SK-N-SH (cell line): ENCODE measurements at regions not wholly inside any gene's neighbourhood (a gene's known extent, or its start where the extent isn't known, plus 50 kb on each side); places are given as distances from the start of the nearest gene placed in this dataset.

Source experiments
- CTCF ChIA-PET: fragments of 300-600, 350-600 bp; formaldehyde crosslinking; extraction: SDS; loops from one replicate; lab custom pipeline; 2021; lab: Yijun Ruan, JAX
- POLR2A ChIA-PET: fragments of 350-600 bp; sonication (Branson Sonifier 250); formaldehyde crosslinking; extraction: SDS; loops from one replicate; lab custom pipeline; 2020; ENCODE audit warnings: antibody characterized with exemption, inconsistent platforms; lab: Yijun Ruan, JAX
- DNase-seq: peaks from one replicate; pipeline ENCODE4 v3.0.0; 2012
- H2AFZ ChIP-seq: fragments of 200-600 bp; sonication (generic); 2 replicates; pipeline ENCODE4 v1.8.1; 2016; ENCODE audit warnings: antibody characterized with exemption, mild to moderate bottlenecking, low read depth
- H3F3A ChIP-seq: fragments of 200-600 bp; sonication (generic); replicated peaks from 2 replicates; pipeline ENCODE3; 2016; ENCODE audit warnings: antibody characterized with exemption, mild to moderate bottlenecking; ENCODE audit not compliant: insufficient read depth
- H3K27ac ChIP-seq, 2 experiments: fragments of 200-500 bp in 1 of 2; fragments of 200-600 bp in 1 of 2; sonication (Bioruptor generic) in 1 of 2; sonication (generic), shearing (Covaris generic) in 1 of 2; 2 replicates each; pipeline versions ENCODE4 v1.5.1 to v1.6.1; 2014 to 2016; ENCODE audit warnings: low read depth in 2 of 2, inconsistent platforms in 1 of 2, low read length in 1 of 2, mild to moderate bottlenecking in 1 of 2, mixed read lengths in 1 of 2
- H3K27me3 ChIP-seq: fragments of 200-600 bp; sonication (generic), shearing (Covaris generic); 2 replicates; pipeline ENCODE4 v1.6.1; 2016; ENCODE audit warnings: mixed run types; ENCODE audit not compliant: insufficient read depth
- H3K36me3 ChIP-seq, 2 experiments: fragments of 200-500 bp in 1 of 2; fragments of 200-600 bp in 1 of 2; sonication (Bioruptor generic) in 1 of 2; sonication (generic) in 1 of 2; replicated peaks in 1 of 2; 2 replicates each; pipeline versions ENCODE3 to v1.5.1; 2014 to 2016; ENCODE audit warnings: low read length in 1 of 2, mild to moderate bottlenecking in 1 of 2; ENCODE audit not compliant: insufficient read depth in 2 of 2, control insufficient read depth in 1 of 2
- H3K4me1 ChIP-seq, 2 experiments: fragments of 200-500 bp in 1 of 2; fragments of 200-600 bp in 1 of 2; sonication (Bioruptor generic) in 1 of 2; sonication (generic), shearing (Covaris generic) in 1 of 2; 2 replicates each; pipeline versions ENCODE4 v1.5.1 to v1.6.1; 2014 to 2016; ENCODE audit warnings: low read depth in 1 of 2, low read length in 1 of 2, mixed run types in 1 of 2; ENCODE audit not compliant: insufficient read depth in 2 of 2, control insufficient read depth in 1 of 2
- H3K4me2 ChIP-seq: fragments of 200-600 bp; sonication (generic), shearing (Covaris generic); 2 replicates; pipeline ENCODE4 v1.6.1; 2017; ENCODE audit warnings: mixed run types
- H3K4me3 ChIP-seq, 2 experiments: fragments of 200-500 bp in 1 of 2; fragments of 200-600 bp in 1 of 2; sonication (Bioruptor generic) in 1 of 2; sonication (generic), shearing (Covaris generic) in 1 of 2; 2 replicates each; pipeline versions ENCODE4 v1.5.1 to v1.8.1; 2014 to 2016; ENCODE audit warnings: low read depth in 2 of 2, inconsistent platforms in 1 of 2, low read length in 1 of 2, mild to moderate bottlenecking in 1 of 2, mixed read lengths in 1 of 2, moderate library complexity in 1 of 2
- H3K79me2 ChIP-seq: fragments of 200-600 bp; sonication (generic); 2 replicates; pipeline ENCODE4 v1.8.1; 2017; ENCODE audit warnings: mild to moderate bottlenecking; ENCODE audit not compliant: insufficient read depth
- H3K9ac ChIP-seq: fragments of 200-600 bp; sonication (generic); 2 replicates; pipeline ENCODE4 v1.6.1; 2017; ENCODE audit warnings: mixed run types
- H3K9me2 ChIP-seq: fragments of 200-600 bp; sonication (generic); 2 replicates; pipeline ENCODE4 v1.6.1; 2017; ENCODE audit warnings: mixed run types
- H3K9me3 ChIP-seq: fragments of 200-600 bp; sonication (generic); 2 replicates; pipeline ENCODE4 v1.6.1; 2017; ENCODE audit warnings: mixed run types, mild to moderate bottlenecking, moderate library complexity
- H4K20me1 ChIP-seq: fragments of 200-600 bp; sonication (generic); 2 replicates; pipeline ENCODE4 v1.6.1; 2017; ENCODE audit warnings: mild to moderate bottlenecking, mixed run types; ENCODE audit not compliant: insufficient read depth
- CHD2 ChIP-seq: fragments of 150-350 bp; IDR thresholded peaks from 2 replicates; pipeline ENCODE4 v1.6.1; 2018; ENCODE audit warnings: low read length; ENCODE audit not compliant: partially characterized antibody
- EZH2phosphoT487 ChIP-seq: fragments of 200-600 bp; sonication (generic); IDR thresholded peaks from 2 replicates; pipeline ENCODE4 v1.6.1; 2017; ENCODE audit warnings: low read depth, mixed run types, mild to moderate bottlenecking, antibody characterized with exemption, moderate library complexity, borderline replicate concordance
- FOSL2 ChIP-seq: IDR thresholded peaks from 2 replicates; pipeline ENCODE4 v1.4.0; 2012; ENCODE audit warnings: low read depth, mild to moderate bottlenecking, moderate library complexity, borderline replicate concordance
- FOXJ3 ChIP-seq: sonication (generic); formaldehyde crosslinking; IDR thresholded peaks from 2 replicates; pipeline ENCODE4 v1.5.1; 2020; ENCODE audit warnings: mild to moderate bottlenecking, missing genetic modification reagents
- GABPA ChIP-seq: IDR thresholded peaks from 2 replicates; pipeline ENCODE4 v1.4.0; 2012; ENCODE audit warnings: low read depth, mild to moderate bottlenecking
- GATA2 ChIP-seq: sonication (generic); formaldehyde crosslinking; IDR thresholded peaks from 2 replicates; pipeline ENCODE4 v1.5.0; 2020; ENCODE audit warnings: mild to moderate bottlenecking, missing genetic modification reagents
- JUND ChIP-seq: IDR thresholded peaks from 2 replicates; pipeline ENCODE4 v1.4.0; 2012
- MEF2A ChIP-seq: IDR thresholded peaks from 2 replicates; pipeline ENCODE4 v1.4.0; 2012; ENCODE audit warnings: low read depth, borderline replicate concordance
- MXI1 ChIP-seq: IDR thresholded peaks from 2 replicates; pipeline ENCODE4 v1.6.1; 2012; ENCODE audit warnings: mild to moderate bottlenecking, low read depth, low read length, improper control_type of control experiment
- NFIC ChIP-seq: IDR thresholded peaks from 2 replicates; pipeline ENCODE4 v1.4.0; 2012; ENCODE audit warnings: borderline replicate concordance
- NRF1 ChIP-seq: IDR thresholded peaks from 2 replicates; pipeline ENCODE4 v1.6.1; 2012; ENCODE audit warnings: low read depth, mild to moderate bottlenecking, low read length
- RAD21 ChIP-seq: IDR thresholded peaks from 2 replicates; pipeline ENCODE4 v1.6.1; 2012; ENCODE audit warnings: mild to moderate bottlenecking, low read length
- RFX5 ChIP-seq: IDR thresholded peaks from 2 replicates; pipeline ENCODE4 v1.6.1; 2012; ENCODE audit warnings: mild to moderate bottlenecking, improper control_type of control experiment, low read length
- RXRA ChIP-seq: IDR thresholded peaks from 2 replicates; pipeline ENCODE4 v1.4.0; 2012; ENCODE audit warnings: low read depth, mild to moderate bottlenecking, borderline replicate concordance
- SMC3 ChIP-seq: IDR thresholded peaks from 2 replicates; pipeline ENCODE4 v1.6.1; 2012; ENCODE audit warnings: low read depth, low read length, improper control_type of control experiment
- TAF1 ChIP-seq: IDR thresholded peaks from 2 replicates; pipeline ENCODE4 v1.6.1; 2012; ENCODE audit warnings: low read depth, mild to moderate bottlenecking, low read length, moderate library complexity, borderline replicate concordance
- TEAD4 ChIP-seq: IDR thresholded peaks from 2 replicates; pipeline ENCODE4 v1.4.0; 2012; ENCODE audit warnings: mild to moderate bottlenecking, borderline replicate concordance; ENCODE audit not compliant: insufficient read depth
- WGBS: methylation state at CpG from one replicate; pipeline ENCODE4 v1.1.6; 2017; ENCODE audit warnings: low lambda C conversion rate; 5-methylcytosine and 5-hydroxymethylcytosine counted together
- TF ChIP-seq, protein P1 (sequence below): IDR thresholded peaks from 2 replicates; pipeline ENCODE4; 2012
- TF ChIP-seq, protein P2 (sequence below): IDR thresholded peaks from 2 replicates; pipeline ENCODE4 v1.4.0; 2012; ENCODE audit warnings: low read depth
- TF ChIP-seq, protein P3 (sequence below): IDR thresholded peaks from 2 replicates; pipeline ENCODE4 v1.6.1; 2012; ENCODE audit warnings: mild to moderate bottlenecking, low read depth, low read length, moderate library complexity

DNA sequence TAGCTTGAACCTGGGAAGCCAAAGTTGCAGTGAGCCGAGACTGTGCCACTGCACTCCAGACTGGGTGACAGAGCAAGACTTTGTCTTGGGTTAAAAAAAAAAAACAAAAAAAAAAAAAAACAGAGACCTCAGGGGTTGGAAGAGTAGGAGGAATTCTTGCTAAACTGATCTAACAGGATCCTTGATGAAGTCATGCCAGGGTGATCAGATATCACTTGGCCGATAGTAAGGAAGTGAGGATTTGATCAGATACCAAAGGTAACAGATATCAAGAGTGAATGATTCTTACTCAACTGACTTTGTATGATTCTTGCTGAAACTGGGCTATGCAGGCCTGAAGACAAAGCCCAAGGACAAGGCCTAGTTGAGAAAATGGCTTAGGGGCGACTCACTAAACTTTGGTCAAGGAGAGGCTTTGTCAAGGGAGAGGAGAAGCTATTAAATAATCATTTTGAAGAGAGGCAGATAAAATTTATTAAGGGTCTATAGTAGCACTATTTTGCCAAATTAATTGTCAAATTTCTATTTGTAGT is 624.7 kb downstream of the UTRN start:
- H2AFZ ChIP-seq: no peak overlapping the region
- no peaks in the 10 kb centered on the region for H3K9me3 ChIP-seq
- H3K4me3 ChIP-seq: no peak overlapping the region
- H3K9me2 ChIP-seq: no peaks in the 10 kb centered on the region
- TF ChIP-seq SMC3 (no peak), RFX5 (no peak), CHD2 (no peak), NFIC (no peak), JUND (no peak), GATA2 (CRISPR knock-in tag) (no peak), RXRA (no peak), EZH2phosphoT487 (no peak), NRF1 (no peak), RAD21 (no peak), MEF2A (no peak), MXI1 (no peak), FOSL2 (no peak), FOXJ3 (no peak), TAF1 (no peak)
- TF ChIP-seq, protein P1, sequence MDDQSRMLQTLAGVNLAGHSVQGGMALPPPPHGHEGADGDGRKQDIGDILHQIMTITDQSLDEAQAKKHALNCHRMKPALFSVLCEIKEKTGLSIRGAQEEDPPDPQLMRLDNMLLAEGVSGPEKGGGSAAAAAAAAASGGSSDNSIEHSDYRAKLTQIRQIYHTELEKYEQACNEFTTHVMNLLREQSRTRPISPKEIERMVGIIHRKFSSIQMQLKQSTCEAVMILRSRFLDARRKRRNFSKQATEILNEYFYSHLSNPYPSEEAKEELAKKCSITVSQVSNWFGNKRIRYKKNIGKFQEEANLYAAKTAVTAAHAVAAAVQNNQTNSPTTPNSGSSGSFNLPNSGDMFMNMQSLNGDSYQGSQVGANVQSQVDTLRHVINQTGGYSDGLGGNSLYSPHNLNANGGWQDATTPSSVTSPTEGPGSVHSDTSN: no peak
- TF ChIP-seq, protein P2, sequence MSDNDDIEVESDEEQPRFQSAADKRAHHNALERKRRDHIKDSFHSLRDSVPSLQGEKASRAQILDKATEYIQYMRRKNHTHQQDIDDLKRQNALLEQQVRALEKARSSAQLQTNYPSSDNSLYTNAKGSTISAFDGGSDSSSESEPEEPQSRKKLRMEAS: no peak
- TF ChIP-seq, all 33 proteins: peak for 0
- POLR2A ChIA-PET: no interaction called here
- Histone ChIP-seq H3K27ac (no peak overlapping the region), H3F3A (peaks cover 5% of the 10 kb centered on the region), H3K9ac (no peak overlapping the region), H3K79me2 (no peaks in the 10 kb centered on the region), H3K4me2 (no peak overlapping the region), H4K20me1 (no peaks in the 10 kb centered on the region), H3K27me3 (no peaks in the 10 kb centered on the region), H3K36me3 (no peaks in the 10 kb centered on the region), H3K4me1 (no peaks in the 10 kb centered on the region; a peak in 1 of 4 replicates)
- no peak for DNase-seq
- 86% methylated on average over 3 of the region's 3 CpGs for WGBS
- CTCF ChIA-PET: no interaction called here

DNA sequence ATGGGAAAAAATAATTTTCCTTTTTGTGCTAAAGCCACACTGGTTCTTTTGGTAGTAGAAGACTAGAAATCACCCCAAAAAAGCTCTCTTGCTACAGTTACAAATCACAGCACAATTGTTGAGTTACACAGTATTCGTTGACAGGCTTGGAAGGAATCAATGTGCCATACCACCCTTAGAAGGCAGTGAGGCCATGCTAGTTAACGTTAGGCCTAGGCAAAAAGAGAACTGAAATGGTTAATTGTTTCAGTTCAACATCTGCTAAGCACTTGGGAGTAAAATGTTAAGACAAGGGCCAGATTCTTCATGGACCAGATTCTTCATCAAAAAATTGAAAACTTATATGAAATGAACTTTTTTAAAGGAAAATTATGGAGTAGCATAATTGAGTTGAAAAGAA is 626.2 kb downstream of the UTRN start:
- Histone ChIP-seq H3K9me2 (no peaks in the 10 kb centered on the region), H3K4me3 (no peak overlapping the region), H4K20me1 (no peaks in the 10 kb centered on the region), H3K9me3 (no peaks in the 10 kb centered on the region), H3K36me3 (no peaks in the 10 kb centered on the region), H2AFZ (no peak overlapping the region), H3K27ac (no peak overlapping the region), H3K27me3 (no peaks in the 10 kb centered on the region), H3K79me2 (no peaks in the 10 kb centered on the region), H3K4me1 (no peaks in the 10 kb centered on the region; a peak in 1 of 4 replicates), H3K4me2 (no peak overlapping the region), H3K9ac (no peak overlapping the region), H3F3A (peaks cover 5% of the 10 kb centered on the region)
- TF ChIP-seq RFX5 (no peak), JUND (no peak), TEAD4 (no peak), GABPA (no peak)
- TF ChIP-seq, protein P3, sequence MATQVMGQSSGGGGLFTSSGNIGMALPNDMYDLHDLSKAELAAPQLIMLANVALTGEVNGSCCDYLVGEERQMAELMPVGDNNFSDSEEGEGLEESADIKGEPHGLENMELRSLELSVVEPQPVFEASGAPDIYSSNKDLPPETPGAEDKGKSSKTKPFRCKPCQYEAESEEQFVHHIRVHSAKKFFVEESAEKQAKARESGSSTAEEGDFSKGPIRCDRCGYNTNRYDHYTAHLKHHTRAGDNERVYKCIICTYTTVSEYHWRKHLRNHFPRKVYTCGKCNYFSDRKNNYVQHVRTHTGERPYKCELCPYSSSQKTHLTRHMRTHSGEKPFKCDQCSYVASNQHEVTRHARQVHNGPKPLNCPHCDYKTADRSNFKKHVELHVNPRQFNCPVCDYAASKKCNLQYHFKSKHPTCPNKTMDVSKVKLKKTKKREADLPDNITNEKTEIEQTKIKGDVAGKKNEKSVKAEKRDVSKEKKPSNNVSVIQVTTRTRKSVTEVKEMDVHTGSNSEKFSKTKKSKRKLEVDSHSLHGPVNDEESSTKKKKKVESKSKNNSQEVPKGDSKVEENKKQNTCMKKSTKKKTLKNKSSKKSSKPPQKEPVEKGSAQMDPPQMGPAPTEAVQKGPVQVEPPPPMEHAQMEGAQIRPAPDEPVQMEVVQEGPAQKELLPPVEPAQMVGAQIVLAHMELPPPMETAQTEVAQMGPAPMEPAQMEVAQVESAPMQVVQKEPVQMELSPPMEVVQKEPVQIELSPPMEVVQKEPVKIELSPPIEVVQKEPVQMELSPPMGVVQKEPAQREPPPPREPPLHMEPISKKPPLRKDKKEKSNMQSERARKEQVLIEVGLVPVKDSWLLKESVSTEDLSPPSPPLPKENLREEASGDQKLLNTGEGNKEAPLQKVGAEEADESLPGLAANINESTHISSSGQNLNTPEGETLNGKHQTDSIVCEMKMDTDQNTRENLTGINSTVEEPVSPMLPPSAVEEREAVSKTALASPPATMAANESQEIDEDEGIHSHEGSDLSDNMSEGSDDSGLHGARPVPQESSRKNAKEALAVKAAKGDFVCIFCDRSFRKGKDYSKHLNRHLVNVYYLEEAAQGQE: no peak
- WGBS: 81% methylated on average over 2 of the region's 2 CpGs
- POLR2A ChIA-PET: no interaction called here
- DNase-seq: no peak
- CTCF ChIA-PET: interaction anchor here (0.8 kb wide), 1 partner anchor 326 kb away, joined by 3 read pairs; no protein-coding TSS in a partner anchor
